Neural cell (in vitro differentiated cells): ENCODE measurements at regions not wholly inside any gene's neighbourhood (a gene's known extent, or its start where the extent isn't known, plus 50 kb on each side); places are given as distances from the start of the nearest gene placed in this dataset.

Experiments used
- CTCF ChIP-seq: fragments of 450-650 bp; IDR thresholded peaks from 2 replicates; pipeline ENCODE4 v1.5.1; 2014; ENCODE audit warnings: antibody characterized with exemption, mild to moderate bottlenecking, moderate library complexity; ENCODE audit not compliant: poor library complexity, severe bottlenecking
- EP300 ChIP-seq: fragments of 450-650 bp; conservative IDR thresholded peaks from 2 replicates; pipeline ENCODE4 v1.6.1; 2014; ENCODE audit warnings: antibody characterized with exemption, mild to moderate bottlenecking, moderate library complexity; ENCODE audit not compliant: poor library complexity, severe bottlenecking
- EZH2 ChIP-seq: fragments of 200-600, 300-800 bp; shearing (Covaris generic), sonication (generic); IDR thresholded peaks from 2 replicates; pipeline ENCODE4 v1.6.1; 2014; ENCODE audit warnings: antibody characterized with exemption, low read length, borderline replicate concordance, mild to moderate bottlenecking; ENCODE audit not compliant: insufficient read depth, poor library complexity, severe bottlenecking
- MXI1 ChIP-seq: fragments of 450-650 bp; conservative IDR thresholded peaks from 2 replicates; pipeline ENCODE4 v1.6.1; 2014; ENCODE audit warnings: antibody characterized with exemption, mild to moderate bottlenecking; ENCODE audit not compliant: poor library complexity, severe bottlenecking
- POLR2AphosphoS5 ChIP-seq: IDR thresholded peaks from 2 replicates; pipeline ENCODE4 v1.6.1; 2012
- RAD21 ChIP-seq: fragments of 450-650 bp; conservative IDR thresholded peaks from 2 replicates; pipeline ENCODE4 v1.6.1; 2014; ENCODE audit warnings: antibody characterized with exemption, mild to moderate bottlenecking, moderate library complexity
- SMC3 ChIP-seq: fragments of 450-650 bp; conservative IDR thresholded peaks from 2 replicates; pipeline ENCODE4 v1.6.1; 2014; ENCODE audit warnings: antibody characterized with exemption, mild to moderate bottlenecking, moderate library complexity; ENCODE audit not compliant: poor library complexity
- TAF1 ChIP-seq: IDR thresholded peaks from 2 replicates; pipeline ENCODE4 v1.6.1; 2012; ENCODE audit warnings: low read depth
- TF ChIP-seq, protein P1 (sequence below): IDR thresholded peaks from 2 replicates; pipeline ENCODE4 v1.6.1; 2012; ENCODE audit warnings: borderline replicate concordance

- TF ChIP-seq EP300: no peak
- TF ChIP-seq CTCF: no peak
- no peak for TF ChIP-seq SMC3
- no peak for TF ChIP-seq EZH2
- no peak for TF ChIP-seq RAD21
- no peak for TF ChIP-seq POLR2AphosphoS5
- no peak for TF ChIP-seq TAF1
- TF ChIP-seq, protein P1, sequence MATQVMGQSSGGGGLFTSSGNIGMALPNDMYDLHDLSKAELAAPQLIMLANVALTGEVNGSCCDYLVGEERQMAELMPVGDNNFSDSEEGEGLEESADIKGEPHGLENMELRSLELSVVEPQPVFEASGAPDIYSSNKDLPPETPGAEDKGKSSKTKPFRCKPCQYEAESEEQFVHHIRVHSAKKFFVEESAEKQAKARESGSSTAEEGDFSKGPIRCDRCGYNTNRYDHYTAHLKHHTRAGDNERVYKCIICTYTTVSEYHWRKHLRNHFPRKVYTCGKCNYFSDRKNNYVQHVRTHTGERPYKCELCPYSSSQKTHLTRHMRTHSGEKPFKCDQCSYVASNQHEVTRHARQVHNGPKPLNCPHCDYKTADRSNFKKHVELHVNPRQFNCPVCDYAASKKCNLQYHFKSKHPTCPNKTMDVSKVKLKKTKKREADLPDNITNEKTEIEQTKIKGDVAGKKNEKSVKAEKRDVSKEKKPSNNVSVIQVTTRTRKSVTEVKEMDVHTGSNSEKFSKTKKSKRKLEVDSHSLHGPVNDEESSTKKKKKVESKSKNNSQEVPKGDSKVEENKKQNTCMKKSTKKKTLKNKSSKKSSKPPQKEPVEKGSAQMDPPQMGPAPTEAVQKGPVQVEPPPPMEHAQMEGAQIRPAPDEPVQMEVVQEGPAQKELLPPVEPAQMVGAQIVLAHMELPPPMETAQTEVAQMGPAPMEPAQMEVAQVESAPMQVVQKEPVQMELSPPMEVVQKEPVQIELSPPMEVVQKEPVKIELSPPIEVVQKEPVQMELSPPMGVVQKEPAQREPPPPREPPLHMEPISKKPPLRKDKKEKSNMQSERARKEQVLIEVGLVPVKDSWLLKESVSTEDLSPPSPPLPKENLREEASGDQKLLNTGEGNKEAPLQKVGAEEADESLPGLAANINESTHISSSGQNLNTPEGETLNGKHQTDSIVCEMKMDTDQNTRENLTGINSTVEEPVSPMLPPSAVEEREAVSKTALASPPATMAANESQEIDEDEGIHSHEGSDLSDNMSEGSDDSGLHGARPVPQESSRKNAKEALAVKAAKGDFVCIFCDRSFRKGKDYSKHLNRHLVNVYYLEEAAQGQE: no peak
- no peak for TF ChIP-seq MXI1
Observed at GRCh38 chr3:164351131-164351530, 727.2 kb downstream of the SI start.
